Uterus (tissue), 3 donors: ENCODE measurements at regions not wholly inside any gene's neighbourhood (a gene's known extent, or its start where the extent isn't known, plus 50 kb on each side); places are given as distances from the start of the nearest gene placed in this dataset.

ENCODE experiments used
- DNase-seq, 2 donors: peaks; one replicate each; pipeline ENCODE4 v3.0.0-alpha.2; 2019 to 2020
- H3K27ac ChIP-seq, 2 donors: fragments of 200-600 bp; sonication (generic); 1 replicate in 1 of 2; 2 replicates in 1 of 2; pipeline ENCODE4 v1.5.1; 2016 to 2018
- H3K27me3 ChIP-seq, 2 donors: fragments of 200-600 bp; sonication (generic); one replicate each; pipeline ENCODE4 v1.5.1; 2018 to 2019; ENCODE audit warnings: control low read depth in 1 of 2
- H3K36me3 ChIP-seq, 2 donors: fragments of 200-600 bp; sonication (generic); one replicate each; pipeline ENCODE4 v1.5.1; 2019; ENCODE audit warnings: control low read depth in 1 of 2
- H3K4me1 ChIP-seq, 2 donors: fragments of 200-600 bp; sonication (generic); one replicate each; pipeline ENCODE4 v1.5.1; 2018 to 2019; ENCODE audit warnings: control low read depth in 1 of 2
- H3K4me3 ChIP-seq, 2 donors: fragments of 200-600 bp; sonication (generic); 1 replicate in 1 of 2; 2 replicates in 1 of 2; pipeline ENCODE4 v1.5.1; 2018 to 2019; ENCODE audit warnings: mild to moderate bottlenecking in 1 of 2
- H3K9me3 ChIP-seq, 2 donors: fragments of 200-600 bp; sonication (generic); one replicate each; pipeline ENCODE4 v1.5.1; 2019; ENCODE audit warnings: control low read depth in 1 of 2
- POLR2A ChIP-seq, 2 donors: fragments of 450-650 bp; IDR thresholded peaks; one replicate each; pipeline ENCODE4 v1.6.1; 2016; ENCODE audit warnings: antibody characterized with exemption in 2 of 2, mild to moderate bottlenecking in 1 of 2, moderate library complexity in 1 of 2
- intact Hi-C: fragments of 100-400 bp; cut with DNase I; formaldehyde crosslinking; loops from one replicate; pipeline ENCODE4 v1.15.1; 2023; ENCODE audit warnings: low total_unique reads
- TF ChIP-seq, protein P1 (sequence below), 4 experiments: fragments of 200-600 bp in 2 of 4; fragments of 450-650 bp in 2 of 4; sonication (generic) in 2 of 4; IDR thresholded peaks; one replicate each; pipeline ENCODE4 v1.5.1; 2016 to 2019; ENCODE audit warnings: antibody characterized with exemption in 4 of 4, mild to moderate bottlenecking in 2 of 4, moderate library complexity in 1 of 4
- donor health status: DM: yes; HTN: yes; CAD: no.

GRCh38 chr11:104338186-104338585, 174.2 kb upstream of the PDGFD start:
- Histone ChIP-seq H3K36me3 (no peaks in the 10 kb centered on the region), H3K9me3 (no peaks in the 10 kb centered on the region), H3K27ac (no peak overlapping the region), H3K4me1 (no peaks in the 10 kb centered on the region), H3K4me3 (no peak overlapping the region), H3K27me3 (no peaks in the 10 kb centered on the region)
- DNase-seq, result no peak
- TF ChIP-seq POLR2A (IDR thresholded peaks at IDR 0.05), result no peak
- TF ChIP-seq, protein P1, sequence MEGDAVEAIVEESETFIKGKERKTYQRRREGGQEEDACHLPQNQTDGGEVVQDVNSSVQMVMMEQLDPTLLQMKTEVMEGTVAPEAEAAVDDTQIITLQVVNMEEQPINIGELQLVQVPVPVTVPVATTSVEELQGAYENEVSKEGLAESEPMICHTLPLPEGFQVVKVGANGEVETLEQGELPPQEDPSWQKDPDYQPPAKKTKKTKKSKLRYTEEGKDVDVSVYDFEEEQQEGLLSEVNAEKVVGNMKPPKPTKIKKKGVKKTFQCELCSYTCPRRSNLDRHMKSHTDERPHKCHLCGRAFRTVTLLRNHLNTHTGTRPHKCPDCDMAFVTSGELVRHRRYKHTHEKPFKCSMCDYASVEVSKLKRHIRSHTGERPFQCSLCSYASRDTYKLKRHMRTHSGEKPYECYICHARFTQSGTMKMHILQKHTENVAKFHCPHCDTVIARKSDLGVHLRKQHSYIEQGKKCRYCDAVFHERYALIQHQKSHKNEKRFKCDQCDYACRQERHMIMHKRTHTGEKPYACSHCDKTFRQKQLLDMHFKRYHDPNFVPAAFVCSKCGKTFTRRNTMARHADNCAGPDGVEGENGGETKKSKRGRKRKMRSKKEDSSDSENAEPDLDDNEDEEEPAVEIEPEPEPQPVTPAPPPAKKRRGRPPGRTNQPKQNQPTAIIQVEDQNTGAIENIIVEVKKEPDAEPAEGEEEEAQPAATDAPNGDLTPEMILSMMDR (IDR thresholded peaks at IDR 0.05), result no peak
- intact Hi-C loops, result no loop called here

DNA sequence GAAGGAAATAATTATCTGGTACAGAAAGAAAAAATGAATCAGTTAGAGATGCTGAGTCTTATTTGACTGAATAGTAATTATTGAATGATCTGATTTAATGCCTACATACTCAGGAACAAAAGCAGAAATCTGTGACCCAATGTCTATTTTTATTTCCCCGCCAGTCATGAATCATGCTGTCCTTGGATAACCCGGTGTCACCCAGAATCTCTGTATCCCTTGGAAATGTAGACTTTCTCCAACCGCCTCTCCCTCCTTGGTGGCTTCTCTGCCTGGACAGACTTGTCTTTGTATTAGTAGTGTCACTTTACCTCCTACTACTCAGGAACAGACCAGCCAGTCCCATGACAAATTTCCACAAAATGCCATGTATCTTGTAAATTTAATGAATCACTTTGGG, 173.3 kb upstream of the PDGFD start:
- intact Hi-C loops, result no loop called here
- TF ChIP-seq POLR2A (IDR thresholded peaks at IDR 0.05), result no peak
- TF ChIP-seq, protein P1 (IDR thresholded peaks at IDR 0.05), result no peak
- Histone ChIP-seq H3K4me1 (no peaks in the 10 kb centered on the region), H3K4me3 (no peak overlapping the region), H3K27me3 (no peaks in the 10 kb centered on the region), H3K36me3 (no peaks in the 10 kb centered on the region), H3K9me3 (no peaks in the 10 kb centered on the region), H3K27ac (no peak overlapping the region)
- DNase-seq, result no peak

DNA sequence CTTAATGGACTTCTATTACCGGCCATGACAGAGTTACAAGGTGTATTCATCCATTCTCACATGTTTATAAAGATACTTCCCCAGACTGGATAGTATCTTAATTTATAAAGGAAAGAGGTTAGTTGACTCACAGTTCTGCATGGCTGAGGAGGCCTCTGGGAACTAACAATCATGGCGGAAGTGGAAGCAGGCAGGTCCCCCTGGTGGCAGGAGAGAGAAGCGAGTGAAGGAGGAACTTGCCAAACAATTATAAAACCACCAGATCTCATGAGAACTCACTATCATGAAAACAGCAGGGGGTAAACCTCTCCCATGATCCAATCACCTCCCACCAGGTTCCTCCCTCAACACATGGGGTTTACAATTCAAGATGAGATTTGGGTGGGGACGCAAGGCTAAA, 170.0 kb upstream of the PDGFD start:
- H3K9me3 ChIP-seq, result no peaks in the 10 kb centered on the region
- no peak overlapping the region for H3K27ac ChIP-seq
- H3K4me1 ChIP-seq, result no peaks in the 10 kb centered on the region
- no peak for DNase-seq
- H3K27me3 ChIP-seq, result no peaks in the 10 kb centered on the region
- no peak overlapping the region for H3K4me3 ChIP-seq
- no peaks in the 10 kb centered on the region for H3K36me3 ChIP-seq
- intact Hi-C loops, result no loop called here
- TF ChIP-seq, protein P1 (IDR thresholded peaks at IDR 0.05), result no peak
- no peak for TF ChIP-seq POLR2A (IDR thresholded peaks at IDR 0.05)

- H3K4me1 ChIP-seq, result no peaks in the 10 kb centered on the region
- no peaks in the 10 kb centered on the region for H3K27me3 ChIP-seq
- intact Hi-C loops, result no loop called here
- no peak for TF ChIP-seq POLR2A (IDR thresholded peaks at IDR 0.05)
- TF ChIP-seq, protein P1 (IDR thresholded peaks at IDR 0.05), result no peak
- DNase-seq, result no peak
- no peaks in the 10 kb centered on the region for H3K36me3 ChIP-seq
- H3K27ac ChIP-seq, result no peak overlapping the region
- no peaks in the 10 kb centered on the region for H3K9me3 ChIP-seq
- H3K4me3 ChIP-seq, result no peak overlapping the region
Observed at GRCh38 chr11:104332110-104332509, 168.2 kb upstream of the PDGFD start.

- no peaks in the 10 kb centered on the region for H3K9me3 ChIP-seq
Observed at GRCh38 chr11:104329078-104329665, 165.2 kb upstream of the PDGFD start.

More at GRCh38 chr11:104329078-104329665, 165.2 kb upstream of the PDGFD start:
- Histone ChIP-seq H3K4me3 (no peak overlapping the region), H3K4me1 (no peaks in the 10 kb centered on the region), H3K36me3 (no peaks in the 10 kb centered on the region), H3K27me3 (no peaks in the 10 kb centered on the region), H3K27ac (no peak overlapping the region)
- intact Hi-C loops, result no loop called here
- DNase-seq, result no peak
- TF ChIP-seq, protein P1 (IDR thresholded peaks at IDR 0.05), result no peak
- no peak for TF ChIP-seq POLR2A (IDR thresholded peaks at IDR 0.05)
